ENCODE measurements at regions not wholly inside any gene's neighbourhood (a gene's known extent, or its start where the extent isn't known, plus 50 kb on each side); places are given as distances from the start of the nearest gene placed in this dataset.

- no peaks in the 10 kb centered on the region for H3K27me3 ChIP-seq (ENCODE audit: insufficient read depth)
- H2AFZ ChIP-seq: no peak overlapping the region
- no peaks in the 10 kb centered on the region for H3K4me1 ChIP-seq (ENCODE audit: insufficient read depth)
- H3K9me2 ChIP-seq (ENCODE audit: insufficient read depth): no peaks in the 10 kb centered on the region
- no peak overlapping the region for H3K4me3 Mint-ChIP-seq
- H3K27ac ChIP-seq (ENCODE audit: low read depth): no peak overlapping the region
- no peak for DNase-seq (ENCODE audit: low spot score)
- peaks cover 9% of the 10 kb centered on the region for H3K36me3 Mint-ChIP-seq (ENCODE audit: low read depth)
- no peaks in the 10 kb centered on the region for H3K27me3 Mint-ChIP-seq (ENCODE audit: insufficient read depth, low read depth, poor library complexity)
- no peak overlapping the region for H3K4me3 ChIP-seq
- no peak for ATAC-seq
- H3K27ac Mint-ChIP-seq: no peak overlapping the region
- H3K4me1 Mint-ChIP-seq: no peaks in the 10 kb centered on the region
- no peaks in the 10 kb centered on the region for H3F3A ChIP-seq (replicated peaks; ENCODE audit: low read depth)
- TF ChIP-seq ZNF114 (CRISPR knock-in tag; IDR thresholded peaks at IDR 0.05) (no peak), ZNF331 (CRISPR knock-in tag; IDR thresholded peaks at IDR 0.05; ENCODE audit: low read depth) (no peak), REST (IDR thresholded peaks at IDR 0.05; ENCODE audit: unreplicated experiment) (no peak), ETS1 (IDR thresholded peaks at IDR 0.05) (no peak), CREB1 (CRISPR knock-in tag; IDR thresholded peaks at IDR 0.05; ENCODE audit: low read depth) (no peak), ZNF462 (CRISPR knock-in tag; IDR thresholded peaks at IDR 0.05) (no peak), EZH2 (IDR thresholded peaks at IDR 0.05; ENCODE audit: low read depth, unreplicated experiment) (no peak), STAT1 (IDR thresholded peaks at IDR 0.05; ENCODE audit: unreplicated experiment) (no peak), JUNB (IDR thresholded peaks at IDR 0.05; ENCODE audit: unreplicated experiment) (no peak), POLR2AphosphoS5 (IDR thresholded peaks at IDR 0.05; ENCODE audit: low read depth) (no peak), EZH2phosphoT487 (IDR thresholded peaks at IDR 0.05; ENCODE audit: unreplicated experiment) (no peak), NANOG (IDR thresholded peaks at IDR 0.05; ENCODE audit: borderline replicate concordance) (no peak), CTCF (conservative IDR thresholded peaks at IDR 0.05; ENCODE audit: low read depth in 2 of 2) (no peak)
- peaks cover 24% of the 10 kb centered on the region for H3K9me3 Mint-ChIP-seq
- H4K20me1 ChIP-seq (replicated peaks; ENCODE audit: insufficient read depth): no peaks in the 10 kb centered on the region
- H3K79me2 ChIP-seq (replicated peaks; ENCODE audit: insufficient read depth): no peaks in the 10 kb centered on the region
- 0 out of 2 replicates have a peak, but pooled peaks cover 6% of the 10 kb centered on the region for H3K36me3 ChIP-seq (ENCODE audit: insufficient read depth)
- H3K4me2 ChIP-seq: no peak overlapping the region
Observed at GRCh38 chr2:75251896-75252295, 52.6 kb upstream of the TACR1 start.

All from GM23338 (cell line).